GM12892 (cell line): ENCODE measurements at regions not wholly inside any gene's neighbourhood (a gene's known extent, or its start where the extent isn't known, plus 50 kb on each side); places are given as distances from the start of the nearest gene placed in this dataset.

Source experiments
- POLR2A ChIP-seq: IDR thresholded peaks from 2 replicates; pipeline ENCODE4 v1.6.1; 2011; ENCODE audit warnings: low read depth, low read length, control low read depth
- POLR2AphosphoS5 ChIP-seq: IDR thresholded peaks from 2 replicates; pipeline ENCODE4 v1.6.1; 2011; ENCODE audit warnings: low read depth, low read length, control low read depth
- TAF1 ChIP-seq: IDR thresholded peaks from 2 replicates; pipeline ENCODE4 v1.6.1; 2011; ENCODE audit warnings: low read depth, mild to moderate bottlenecking, control low read depth, low read length, borderline replicate concordance

GRCh38 chr6:164210783-164211182, 796.3 kb downstream of the QKI start:
- TF ChIP-seq POLR2A (no peak), POLR2AphosphoS5 (no peak), TAF1 (no peak)
